Stimulated activated CD8-positive, alpha-beta memory T cell treated with anti-CD3 and anti-CD28 coated beads, Interleukin-7, amount 100 ng/mL, for 1 hour (primary cell): ENCODE measurements at regions not wholly inside any gene's neighbourhood (a gene's known extent, or its start where the extent isn't known, plus 50 kb on each side); places are given as distances from the start of the nearest gene placed in this dataset.

Experiments
- DNase-seq, 2 donors: peaks; one replicate each; pipeline ENCODE4 v3.0.0-alpha.2; 2020; ENCODE audit warnings: low read depth in 2 of 2

- no peak for DNase-seq
Measured at GRCh38 chr18:71754246-71754645, 789.9 kb downstream of the CBLN2 start.

GRCh38 chr18:71743634-71744033 is 800.5 kb downstream of the CBLN2 start:
- no peak for DNase-seq

GRCh38 chr18:71729611-71730010 is 814.5 kb downstream of the CBLN2 start:
- no peak for DNase-seq

- DNase-seq = no peak
Measured at GRCh38 chr18:71727909-71728308, 816.2 kb downstream of the CBLN2 start.

- no peak for DNase-seq
Measured at GRCh38 chr18:71725256-71725655, 818.9 kb downstream of the CBLN2 start.

GRCh38 chr18:71707985-71708500 is 836.1 kb downstream of the CBLN2 start:
- DNase-seq = no peak

- DNase-seq = no peak
Measured at GRCh38 chr18:71707400-71707799, 836.7 kb downstream of the CBLN2 start.

- DNase-seq = no peak
Measured at GRCh38 chr18:71689416-71690160, 854.6 kb downstream of the CBLN2 start.

GRCh38 chr18:71682591-71682990 is 861.6 kb downstream of the CBLN2 start:
- no peak for DNase-seq

- DNase-seq = no peak
Measured at GRCh38 chr18:71678144-71678543, 866.0 kb downstream of the CBLN2 start.

- DNase-seq = no peak
Measured at GRCh38 chr18:71673954-71674353, 870.2 kb downstream of the CBLN2 start.

- no peak for DNase-seq
Measured at GRCh38 chr18:71673498-71673897, 870.6 kb downstream of the CBLN2 start.

GRCh38 chr18:71666481-71666880 is 877.7 kb downstream of the CBLN2 start:
- DNase-seq = no peak

GRCh38 chr18:71665131-71665530 is 879.0 kb downstream of the CBLN2 start:
- DNase-seq = no peak

GRCh38 chr18:71643822-71644221 is 900.3 kb downstream of the CBLN2 start:
- no peak for DNase-seq

- DNase-seq = no peak
Measured at GRCh38 chr18:71630696-71631095, 913.4 kb downstream of the CBLN2 start.

GRCh38 chr18:71625556-71626090 is 918.5 kb downstream of the CBLN2 start:
- no peak for DNase-seq

GRCh38 chr18:71598374-71598773 is 945.8 kb downstream of the CBLN2 start:
- no peak for DNase-seq

- DNase-seq = no peak
Measured at GRCh38 chr18:71597219-71597618, 946.9 kb downstream of the CBLN2 start.

- no peak for DNase-seq
Measured at GRCh38 chr18:71583252-71583651, 960.9 kb downstream of the CBLN2 start.

- no peak for DNase-seq
Measured at GRCh38 chr18:71554686-71555085, 989.5 kb downstream of the CBLN2 start.

GRCh38 chr18:71541643-71542042 is 1002.5 kb downstream of the CBLN2 start:
- no peak for DNase-seq

- no peak for DNase-seq
Measured at GRCh38 chr18:71529703-71530303, 1014.3 kb downstream of the CBLN2 start.
